ENCODE measurements at regions not wholly inside any gene's neighbourhood (a gene's known extent, or its start where the extent isn't known, plus 50 kb on each side); places are given as distances from the start of the nearest gene placed in this dataset.
"Not testable (repeated sequence)": the region's sequence is repeated elsewhere in the genome, so short reads cannot be mapped to it uniquely, and the experiment has no call there.

DNA sequence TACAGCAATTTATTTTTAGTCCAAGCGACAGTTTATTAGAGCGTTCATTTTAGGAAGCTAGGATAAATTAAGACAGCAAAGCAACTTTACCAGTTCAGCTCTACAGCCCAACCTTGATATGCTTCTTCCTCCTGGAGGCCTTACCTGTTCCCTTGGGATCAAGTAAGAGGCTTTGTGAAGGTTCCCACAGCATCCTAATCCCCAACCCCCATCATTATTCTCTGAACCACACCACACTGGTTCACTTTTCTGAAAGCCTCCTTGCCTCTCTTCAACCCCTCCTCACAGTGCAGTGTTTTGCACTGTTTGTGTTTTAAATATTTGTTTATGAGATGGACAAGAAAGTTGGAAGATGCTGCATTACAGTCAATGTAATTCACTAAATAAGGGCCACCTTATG lies 126.3 kb upstream of the CXADR start:
- no peak for DNase-seq (ENCODE audit: low read depth, low spot score)

DNA sequence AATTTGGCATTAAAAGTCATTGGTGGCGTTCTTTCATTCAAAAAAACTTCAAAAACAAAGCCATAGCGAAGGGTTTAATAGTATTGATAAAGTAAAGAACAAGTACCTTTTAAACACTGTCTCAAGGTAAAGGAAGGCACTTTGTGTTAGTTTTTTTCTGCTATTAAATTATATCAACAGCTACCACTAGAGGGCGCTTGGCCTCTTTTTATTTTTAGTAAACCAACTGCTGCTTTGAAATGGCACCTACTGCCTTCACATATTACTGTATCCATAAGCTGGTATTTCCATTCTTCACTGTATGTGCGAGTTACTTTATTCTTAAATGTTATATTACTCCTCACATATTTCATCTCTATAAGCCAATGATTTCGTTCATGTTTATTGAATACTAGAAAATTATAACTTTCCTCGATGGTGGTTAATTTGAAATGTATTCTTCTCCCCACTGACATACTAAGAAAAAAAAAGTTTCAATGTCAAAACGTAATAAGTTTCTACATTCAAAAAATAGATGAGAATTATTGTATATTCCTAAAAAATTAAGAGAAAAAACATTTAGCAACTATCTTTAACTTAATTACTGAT lies 125.7 kb upstream of the CXADR start:
- DNase-seq (ENCODE audit: low read depth, low spot score) = peak; percentile 75

- no peak for DNase-seq (ENCODE audit: low read depth, low spot score)
Measured at GRCh38 chr21:17388226-17388625, 124.6 kb upstream of the CXADR start.

- DNase-seq (ENCODE audit: low read depth, low spot score) = no peak
Measured at GRCh38 chr21:17389311-17389710, 123.5 kb upstream of the CXADR start.

DNA sequence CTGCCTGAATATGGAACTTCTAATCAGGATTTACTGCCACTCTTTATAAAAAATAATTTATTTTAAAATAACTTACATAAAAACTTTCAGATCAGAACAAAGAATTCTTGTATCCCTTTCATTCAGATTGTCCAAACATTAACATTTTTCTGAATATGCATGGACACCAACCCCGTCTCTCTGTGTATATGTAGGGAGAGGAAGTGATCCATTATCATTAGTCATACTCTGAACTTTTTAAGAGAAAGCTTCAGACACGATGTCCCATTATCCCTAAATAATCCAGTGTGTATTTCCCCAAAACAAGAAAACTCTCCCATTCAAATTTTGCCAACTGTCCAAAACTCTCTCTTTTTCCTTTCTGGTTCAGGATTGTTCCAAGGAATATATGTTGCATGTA lies 122.3 kb upstream of the CXADR start:
- DNase-seq (ENCODE audit: low read depth, low spot score) = no peak

GRCh38 chr21:17391811-17392340 lies 121.0 kb upstream of the CXADR start:
- no peak for DNase-seq (ENCODE audit: low read depth, low spot score)

DNA sequence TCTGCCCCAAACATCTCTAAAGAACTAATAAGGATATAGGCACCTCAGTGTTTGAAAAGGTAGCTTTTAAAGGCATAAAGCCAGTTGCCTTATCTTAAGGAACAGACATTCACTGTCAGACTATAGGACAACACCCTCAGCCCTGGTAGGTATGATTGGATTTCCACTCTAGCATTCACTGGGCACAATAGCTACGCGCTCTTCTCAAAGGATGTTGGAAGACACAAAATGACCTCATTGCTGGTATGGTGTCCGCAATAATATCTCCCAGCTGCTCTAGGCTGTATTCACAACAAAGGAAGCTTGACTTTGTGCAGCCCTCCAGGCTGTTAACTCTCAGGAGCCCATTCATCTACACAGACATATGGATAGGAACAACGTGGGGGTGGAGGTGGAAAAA lies 119.4 kb upstream of the CXADR start:
- DNase-seq (ENCODE audit: low read depth, low spot score) = no peak

DNA sequence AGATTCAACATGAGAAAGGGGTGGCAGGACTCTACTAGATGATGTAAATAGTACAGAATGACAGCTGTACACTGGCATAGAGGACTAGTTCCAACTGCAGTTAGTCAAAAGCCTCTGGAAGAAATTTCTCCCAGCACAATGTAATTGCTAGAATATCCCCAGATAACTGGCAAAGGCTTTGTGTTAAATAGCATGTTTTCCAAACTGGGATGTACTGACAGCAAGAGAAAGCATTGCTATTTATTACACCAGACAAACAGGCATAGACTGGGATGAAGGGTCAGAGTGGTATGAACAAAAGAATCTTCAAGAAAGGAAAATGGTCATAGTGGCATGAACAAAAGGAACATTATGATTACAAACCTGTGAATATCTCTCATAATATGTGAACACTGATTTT lies 115.9 kb upstream of the CXADR start:
- DNase-seq (ENCODE audit: low read depth, low spot score) = no peak

GRCh38 chr21:17397703-17398102 lies 115.1 kb upstream of the CXADR start:
- DNase-seq (ENCODE audit: low read depth, low spot score) = no peak

DNA sequence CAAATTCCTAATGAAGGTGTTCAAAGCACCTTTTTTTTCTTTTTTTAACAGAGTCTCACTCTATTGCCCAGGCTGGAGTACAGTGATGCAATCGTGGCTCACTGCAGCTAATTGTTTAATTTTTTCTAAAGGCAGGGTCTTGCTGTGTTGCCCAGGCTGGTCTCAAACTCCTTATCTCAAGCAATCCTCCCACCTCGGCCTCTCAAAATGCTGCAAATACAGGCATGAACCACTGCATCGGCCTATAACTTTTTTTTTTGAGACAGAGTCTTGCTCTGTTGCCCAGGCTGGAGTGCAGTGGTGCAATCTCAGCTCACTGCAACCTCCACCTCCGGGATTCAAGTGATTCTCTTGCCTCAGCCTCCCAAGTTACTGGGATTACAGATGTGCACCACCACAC lies 113.9 kb upstream of the CXADR start:
- DNase-seq (ENCODE audit: low read depth, low spot score) = not testable (repeated sequence)

GRCh38 chr21:17402937-17403336 lies 109.9 kb upstream of the CXADR start:
- DNase-seq (ENCODE audit: low read depth, low spot score) = no peak

DNA sequence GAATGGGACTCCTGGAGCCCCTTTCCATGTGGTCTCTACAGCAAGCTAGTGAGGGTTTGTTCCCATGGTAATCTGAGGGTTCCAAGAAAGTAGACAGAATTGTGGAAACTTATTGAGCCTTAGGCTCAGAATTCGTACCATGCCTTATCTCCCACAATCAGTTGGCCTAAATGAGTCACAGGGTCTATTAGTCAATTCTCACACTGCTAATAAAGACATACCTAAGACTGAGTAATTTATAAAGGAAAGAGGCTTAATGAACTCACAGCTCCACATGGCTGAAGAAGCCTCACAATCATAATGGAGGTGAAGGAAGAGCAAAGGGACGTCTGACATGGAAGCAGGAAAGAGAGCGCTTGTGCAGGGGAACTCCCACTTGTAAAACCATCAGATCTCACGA lies 106.6 kb upstream of the CXADR start:
- DNase-seq (ENCODE audit: low read depth, low spot score) = no peak

DNA sequence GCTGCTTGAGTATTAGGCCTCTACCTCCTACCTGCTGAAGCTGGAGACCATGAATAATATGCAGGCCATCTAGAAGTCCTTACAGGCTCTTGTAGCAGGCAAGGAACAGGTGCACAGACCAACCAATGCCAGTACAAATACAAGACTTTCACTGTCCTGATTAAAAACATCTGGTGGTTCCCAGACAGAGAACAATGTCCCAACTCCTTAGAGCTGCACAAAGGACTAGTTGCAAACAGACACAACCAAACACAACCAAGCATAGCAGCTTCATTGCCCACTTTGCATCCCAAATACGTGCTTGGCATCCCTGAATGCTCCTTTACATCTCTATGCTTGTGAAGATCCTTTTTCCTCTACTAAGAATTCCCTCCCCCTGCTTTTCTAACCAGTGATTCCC lies 98.1 kb upstream of the CXADR start:
- no peak for DNase-seq (ENCODE audit: low read depth, low spot score)

DNA sequence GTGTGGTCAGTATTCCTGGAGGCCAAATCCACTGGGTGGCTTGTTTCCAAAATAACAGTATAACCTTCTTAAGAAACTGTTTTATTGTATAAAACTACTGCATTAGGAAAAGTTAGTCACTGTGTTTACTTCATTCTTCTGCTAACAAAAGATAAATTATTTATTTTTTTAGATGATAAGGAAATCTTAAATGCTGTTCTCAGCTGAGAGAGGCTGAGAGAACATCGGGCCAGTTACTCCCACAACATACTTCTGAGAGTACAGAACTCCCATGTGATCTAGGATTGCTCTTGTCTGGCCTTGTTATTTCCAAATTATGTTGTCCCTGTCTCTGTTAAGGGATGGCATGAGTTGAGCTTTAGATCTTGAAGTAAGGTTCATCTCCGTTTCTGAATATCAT lies 96.7 kb upstream of the CXADR start:
- no peak for DNase-seq (ENCODE audit: low read depth, low spot score)

GRCh38 chr21:17422931-17423330 lies 89.9 kb upstream of the CXADR start:
- DNase-seq (ENCODE audit: low read depth, low spot score) = no peak

DNA sequence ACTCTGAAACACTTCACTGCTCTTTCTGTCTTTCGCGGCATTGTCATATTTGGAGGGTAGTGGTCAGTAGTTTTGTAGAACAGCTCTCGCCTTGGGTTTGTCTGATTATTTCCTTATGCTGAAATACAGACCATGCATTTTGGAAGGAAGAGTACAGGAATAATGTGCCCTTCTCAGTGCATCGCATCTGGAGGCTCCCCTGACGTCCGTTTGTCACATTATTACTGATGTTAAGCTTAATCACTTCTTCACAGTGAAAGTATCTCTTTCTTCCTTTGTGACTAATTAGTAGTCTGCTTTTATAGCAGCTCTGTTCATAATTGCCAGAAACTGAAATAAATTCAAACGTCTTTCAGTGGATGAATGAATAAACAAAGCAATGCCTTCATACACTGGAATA lies 85.7 kb upstream of the CXADR start:
- no peak for DNase-seq (ENCODE audit: low read depth, low spot score)

GRCh38 chr21:17427831-17428483 lies 84.9 kb upstream of the CXADR start:
- no peak for DNase-seq (ENCODE audit: low read depth, low spot score)

DNA sequence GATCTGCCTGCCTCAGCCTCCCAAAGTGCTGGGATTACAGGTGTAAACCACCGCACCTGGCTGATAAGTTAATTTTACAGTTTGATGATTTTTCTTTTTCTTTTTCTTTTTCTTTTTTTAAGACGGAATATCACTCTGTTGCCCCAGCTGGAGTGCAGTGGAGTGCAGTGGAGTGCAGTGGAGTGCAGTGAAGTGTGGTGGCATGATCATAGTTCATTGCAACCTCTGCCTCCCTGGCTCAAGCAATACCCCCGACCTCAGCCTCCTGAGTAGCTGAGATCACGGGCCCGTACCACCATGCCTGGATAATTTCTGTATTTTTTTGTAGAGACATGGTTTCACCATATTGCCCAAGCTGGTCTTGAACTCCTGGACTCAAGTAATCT lies 84.4 kb upstream of the CXADR start:
- DNase-seq (ENCODE audit: low read depth, low spot score) = no peak

GRCh38 chr21:17428980-17429379 lies 83.9 kb upstream of the CXADR start:
- DNase-seq (ENCODE audit: low read depth, low spot score) = no peak

DNA sequence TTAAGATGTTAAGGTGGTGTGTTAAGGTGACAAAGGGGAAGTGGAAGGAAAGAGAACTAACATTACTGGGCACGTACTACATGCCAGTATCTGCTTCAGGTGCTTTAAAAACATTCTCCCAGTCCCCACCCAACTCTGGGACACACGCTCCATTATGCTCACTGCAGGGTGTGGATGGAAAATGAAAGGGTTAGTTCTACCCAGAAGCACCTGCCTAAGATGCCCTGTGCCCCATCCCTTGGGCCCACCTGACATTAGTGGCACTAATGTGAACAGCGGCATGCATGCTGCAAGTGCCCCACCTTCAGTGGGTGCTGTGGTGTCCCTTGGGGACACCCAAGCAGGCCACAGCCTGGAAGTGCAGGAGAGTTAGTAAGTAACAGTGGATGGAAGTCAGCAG lies 82.9 kb upstream of the CXADR start:
- no peak for DNase-seq (ENCODE audit: low read depth, low spot score)

GRCh38 chr21:17432732-17433057 lies 80.1 kb upstream of the CXADR start:
- DNase-seq (ENCODE audit: low read depth, low spot score) = no peak

GRCh38 chr21:17433730-17434129 lies 79.1 kb upstream of the CXADR start:
- no peak for DNase-seq (ENCODE audit: low read depth, low spot score)

GRCh38 chr21:17435565-17436543 lies 77.0 kb upstream of the CXADR start:
- DNase-seq (ENCODE audit: low read depth, low spot score) = no peak
